GM12872 (cell line): ENCODE measurements at regions not wholly inside any gene's neighbourhood (a gene's known extent, or its start where the extent isn't known, plus 50 kb on each side); places are given as distances from the start of the nearest gene placed in this dataset.

ENCODE experiments used
- CTCF ChIP-seq: IDR thresholded peaks from 3 replicates; pipeline ENCODE4 v1.5.1; 2011; ENCODE audit warnings: low read depth, mild to moderate bottlenecking, low read length, moderate library complexity; ENCODE audit not compliant: insufficient read depth

GRCh38 chr5:13331585-13331984, 612.9 kb downstream of the DNAH5 start:
- TF ChIP-seq CTCF, result no peak

GRCh38 chr5:13328316-13328715, 616.2 kb downstream of the DNAH5 start:
- no peak for TF ChIP-seq CTCF

GRCh38 chr5:13325765-13326164, 618.7 kb downstream of the DNAH5 start:
- no peak for TF ChIP-seq CTCF

GRCh38 chr5:13322769-13323168, 621.7 kb downstream of the DNAH5 start:
- TF ChIP-seq CTCF, result no peak

- TF ChIP-seq CTCF, result no peak
These were observed 626.8 kb downstream of the DNAH5 start for GRCh38 chr5:13317654-13318053.

- no peak for TF ChIP-seq CTCF
These were observed 628.3 kb downstream of the DNAH5 start for GRCh38 chr5:13316176-13316575.

GRCh38 chr5:13307480-13307879, 637.0 kb downstream of the DNAH5 start:
- no peak for TF ChIP-seq CTCF

GRCh38 chr5:13303445-13303844, 641.0 kb downstream of the DNAH5 start:
- TF ChIP-seq CTCF, result no peak
